Embryonic facial prominence (tissue), 1 donor: ENCODE measurements at regions not wholly inside any gene's neighbourhood (a gene's known extent, or its start where the extent isn't known, plus 50 kb on each side); places are given as distances from the start of the nearest gene placed in this dataset.

Experiments used
- DNase-seq: peaks from one replicate; pipeline ENCODE4 v3.0.0-alpha.2; 2016; ENCODE audit errors: extremely low spot score

DNA sequence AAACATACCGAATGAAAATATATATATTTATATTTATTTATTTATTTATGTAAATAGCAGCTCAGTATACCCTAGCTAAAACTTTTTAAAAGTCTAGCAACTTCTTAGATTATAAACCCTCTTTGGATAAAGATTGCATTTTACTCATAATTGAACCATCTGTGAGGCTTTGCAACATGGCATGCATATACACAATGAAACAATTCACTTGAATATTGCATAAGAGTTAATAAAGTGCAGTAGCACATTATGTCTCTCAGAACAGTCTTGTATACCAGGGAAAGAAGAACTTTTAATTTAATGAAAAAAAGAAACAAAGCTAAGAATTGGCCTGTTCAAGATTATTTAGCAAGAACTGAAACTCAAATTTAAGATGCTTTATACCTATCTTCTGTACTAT is 1363.9 kb upstream of the ADGRL2 start:
- no peak for DNase-seq

DNA sequence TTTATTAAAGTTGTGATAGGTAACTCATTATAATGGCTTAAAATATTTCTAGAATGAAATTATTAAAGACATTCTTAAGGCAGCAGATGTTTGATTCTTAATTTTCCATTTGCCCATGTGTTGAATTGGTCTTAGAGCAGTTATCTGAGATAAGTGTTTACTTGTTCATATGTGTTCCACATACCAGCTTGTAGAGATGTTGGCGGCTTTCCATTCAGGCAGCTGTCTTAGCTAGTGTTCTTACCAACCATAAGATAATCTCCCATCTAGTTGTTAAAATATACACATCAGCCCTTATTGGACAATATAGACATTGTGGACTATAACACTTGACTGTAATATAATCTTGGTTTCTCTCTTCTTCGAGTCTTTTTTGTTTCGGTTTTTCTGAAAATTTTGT is 1372.9 kb upstream of the ADGRL2 start:
- no peak for DNase-seq

- no peak for DNase-seq
Measured at GRCh38 chr1:80424249-80424648, 1376.5 kb upstream of the ADGRL2 start.

DNA sequence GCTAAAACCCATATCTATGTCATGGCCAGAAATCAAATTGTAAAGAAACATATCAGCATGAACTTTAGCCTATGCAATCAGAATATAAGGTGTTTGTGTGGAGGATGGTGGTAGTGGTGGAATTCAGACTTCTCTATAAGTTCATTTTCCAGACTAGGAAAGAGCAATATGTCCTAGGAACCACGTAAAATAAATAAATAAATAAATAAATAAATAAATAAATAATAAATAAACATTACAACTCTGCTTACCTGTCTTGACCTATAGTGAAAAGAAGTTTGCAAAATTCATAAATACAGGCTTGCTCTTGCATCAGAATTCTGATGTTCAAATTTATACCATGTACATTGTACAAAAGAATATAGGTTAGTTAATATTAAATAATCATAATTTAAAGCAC is 1382.6 kb upstream of the ADGRL2 start:
- no peak for DNase-seq

GRCh38 chr1:80417671-80418070 is 1383.1 kb upstream of the ADGRL2 start:
- no peak for DNase-seq

GRCh38 chr1:80413969-80414368 is 1386.8 kb upstream of the ADGRL2 start:
- no peak for DNase-seq

DNA sequence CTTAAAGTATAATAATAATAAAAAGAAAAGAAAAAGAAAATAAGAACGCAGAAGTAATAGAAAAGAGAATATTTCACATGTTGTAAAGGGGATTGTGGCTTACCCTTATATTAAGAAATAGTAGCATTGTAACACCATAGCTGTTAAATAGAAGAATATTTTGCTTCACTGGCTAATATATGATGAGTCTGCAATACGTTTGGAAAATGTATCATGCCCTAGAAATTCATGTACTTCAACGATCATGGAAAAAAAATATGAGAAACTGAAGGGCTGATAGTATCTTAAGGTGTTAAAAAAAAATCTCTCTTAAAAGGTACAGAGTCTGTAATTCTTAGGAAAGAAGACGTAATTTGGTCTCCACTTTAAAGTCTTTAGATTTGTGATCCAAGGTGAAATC is 1390.5 kb upstream of the ADGRL2 start:
- no peak for DNase-seq

DNA sequence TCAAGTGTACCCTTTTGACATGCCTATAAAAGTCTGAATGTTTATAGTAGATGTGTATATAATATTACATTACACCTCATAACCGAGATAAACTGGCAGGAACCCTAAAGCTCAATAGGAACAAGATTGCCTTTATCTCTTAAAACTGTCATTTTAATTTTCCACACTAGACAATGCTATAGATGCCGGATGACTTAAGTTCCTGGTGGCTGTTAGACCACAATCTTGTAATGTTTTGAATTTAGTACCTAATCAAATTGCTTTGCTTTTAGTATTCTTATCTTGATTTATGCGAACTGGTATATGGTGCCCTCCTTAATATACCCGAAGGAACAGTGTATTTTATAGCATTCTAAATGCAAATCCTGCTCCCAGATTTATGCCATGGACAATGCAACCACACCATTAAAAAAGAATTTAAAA is 1397.0 kb upstream of the ADGRL4 start:
- DNase-seq = no peak

- DNase-seq = no peak
Measured at GRCh38 chr1:80402625-80403024, 1396.1 kb upstream of the ADGRL4 start.

DNA sequence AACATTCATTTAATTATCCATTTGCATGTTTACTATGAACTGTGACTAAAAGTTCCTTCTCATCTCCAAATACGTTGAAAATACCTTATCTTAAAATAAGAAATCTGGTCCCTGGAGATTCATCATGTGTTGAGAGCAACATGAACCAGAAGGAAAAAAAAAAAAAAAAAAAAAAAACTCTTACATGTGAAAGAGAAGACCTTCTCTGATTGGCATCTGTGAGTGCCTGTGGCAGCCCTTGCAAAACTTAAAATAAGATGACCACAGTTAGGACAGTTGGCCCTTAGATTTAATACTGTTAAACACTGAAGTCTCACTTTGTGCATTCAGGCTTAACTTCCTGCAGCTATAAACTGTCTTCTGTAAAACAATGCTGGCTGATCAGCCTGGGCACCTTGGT is 1395.2 kb upstream of the ADGRL4 start:
- DNase-seq = no peak

DNA sequence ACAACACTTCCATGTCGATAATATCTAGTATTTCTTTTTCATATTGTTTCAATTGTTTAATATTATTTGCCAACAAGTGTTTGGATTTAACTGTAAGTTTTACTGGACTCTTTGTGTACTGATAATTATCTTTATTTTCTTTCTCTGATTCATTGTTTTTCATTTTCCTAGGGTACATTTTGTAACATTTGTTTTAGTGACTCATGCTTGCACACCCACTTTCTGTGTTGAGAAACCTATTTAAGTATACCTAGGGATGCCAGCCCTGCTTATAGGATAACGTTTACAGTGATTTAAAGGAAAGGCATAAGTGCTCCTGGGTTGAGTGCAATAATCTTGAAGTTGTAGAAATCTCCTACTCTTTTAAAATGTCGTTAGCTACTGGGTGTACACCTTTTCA is 1386.0 kb upstream of the ADGRL4 start:
- DNase-seq = no peak

DNA sequence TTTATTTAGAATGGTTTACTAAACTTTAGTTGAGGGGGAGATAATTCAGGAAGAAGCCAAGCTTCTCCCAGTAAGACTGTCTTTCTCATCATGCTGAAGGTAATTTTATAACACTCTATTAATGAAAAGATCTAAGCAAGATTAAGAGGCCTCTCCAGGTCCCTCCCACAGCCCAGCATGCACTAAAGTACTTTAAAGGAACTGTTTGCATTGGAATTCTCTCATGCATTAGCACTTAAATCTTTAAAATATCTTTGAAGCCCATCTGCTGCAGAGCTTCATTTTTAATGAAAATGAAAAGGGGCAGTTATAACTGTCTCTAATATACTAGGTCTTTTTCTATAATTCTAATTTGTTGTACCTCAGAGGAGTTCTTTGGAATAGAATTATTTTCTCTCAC is 1379.1 kb upstream of the ADGRL4 start:
- DNase-seq = no peak

- DNase-seq = no peak
Measured at GRCh38 chr1:80384959-80385358, 1378.4 kb upstream of the ADGRL4 start.

- DNase-seq = no peak
Measured at GRCh38 chr1:80384083-80384830, 1377.7 kb upstream of the ADGRL4 start.

GRCh38 chr1:80375662-80376061 is 1369.1 kb upstream of the ADGRL4 start:
- no peak for DNase-seq

GRCh38 chr1:80375109-80375508 is 1368.6 kb upstream of the ADGRL4 start:
- no peak for DNase-seq

- no peak for DNase-seq
Measured at GRCh38 chr1:80369780-80370179, 1363.2 kb upstream of the ADGRL4 start.

GRCh38 chr1:80367058-80367457 is 1360.5 kb upstream of the ADGRL4 start:
- DNase-seq = no peak

GRCh38 chr1:80365359-80366021 is 1359.0 kb upstream of the ADGRL4 start:
- no peak for DNase-seq

- DNase-seq = no peak
Measured at GRCh38 chr1:80363689-80364475, 1357.4 kb upstream of the ADGRL4 start.

- DNase-seq = no peak
Measured at GRCh38 chr1:80359666-80360065, 1353.1 kb upstream of the ADGRL4 start.

GRCh38 chr1:80349218-80349617 is 1342.7 kb upstream of the ADGRL4 start:
- DNase-seq = no peak

GRCh38 chr1:80341021-80341420 is 1334.5 kb upstream of the ADGRL4 start:
- DNase-seq = no peak
